Sigmoid colon (tissue), 6 donors: ENCODE measurements at regions not wholly inside any gene's neighbourhood (a gene's known extent, or its start where the extent isn't known, plus 50 kb on each side); places are given as distances from the start of the nearest gene placed in this dataset.

Experiments used
- DNase-seq: peaks from one replicate; pipeline ENCODE4 v3.0.0-alpha.2; 2019
- H3K27ac ChIP-seq, 4 donors: fragments of 200-600 bp; sonication (generic); one replicate each; pipeline ENCODE4 v1.5.1; 2016 to 2019; ENCODE audit warnings: mild to moderate bottlenecking in 1 of 4
- H3K27me3 ChIP-seq, 3 donors: fragments of 200-600 bp; sonication (generic); one replicate each; pipeline ENCODE4 v1.5.1; 2019; ENCODE audit warnings: mild to moderate bottlenecking in 1 of 3
- H3K36me3 ChIP-seq, 4 donors: fragments of 200-600 bp; sonication (generic); one replicate each; pipeline ENCODE4 v1.5.1; 2016 to 2019
- H3K4me1 ChIP-seq, 4 donors: fragments of 200-600 bp; sonication (generic); one replicate each; pipeline ENCODE4 v1.5.1; 2017 to 2019
- H3K4me3 ChIP-seq, 4 donors: fragments of 200-600 bp; sonication (generic); one replicate each; pipeline ENCODE4 v1.5.1; 2017 to 2019; ENCODE audit warnings: mild to moderate bottlenecking in 2 of 4, moderate library complexity in 1 of 4
- H3K9me3 ChIP-seq, 4 donors: fragments of 200-600 bp in 3 of 4; sonication (generic) in 3 of 4; one replicate each; pipeline versions ENCODE4 v1.5.1 to v1.6.1; 2013 to 2019
- CTCF ChIP-seq, 4 experiments: fragments of 450-650 bp in 3 of 4; fragments of 200-600 bp in 1 of 4; IDR thresholded peaks; one replicate each; pipeline ENCODE4 v1.5.1; 2016 to 2019; ENCODE audit warnings: antibody characterized with exemption in 4 of 4, mild to moderate bottlenecking in 3 of 4, moderate library complexity in 2 of 4
- EP300 ChIP-seq, 4 donors: sonication (generic); formaldehyde crosslinking; IDR thresholded peaks; one replicate each; pipeline ENCODE4 v1.6.1; 2017; ENCODE audit warnings: antibody characterized with exemption in 4 of 4
- POLR2A ChIP-seq, 2 donors: fragments of 450-650 bp; IDR thresholded peaks; one replicate each; pipeline ENCODE4 v1.6.1; 2016; ENCODE audit warnings: antibody characterized with exemption in 2 of 2, mild to moderate bottlenecking in 2 of 2, moderate library complexity in 2 of 2
- POLR2AphosphoS5 ChIP-seq, 4 donors: sonication (generic); formaldehyde crosslinking; IDR thresholded peaks; one replicate each; pipeline ENCODE4 v1.6.1; 2017; ENCODE audit warnings: antibody characterized with exemption in 4 of 4
- WGBS, 2 donors: extraction: QIAGEN DNeasy Blood & Tissue Kit; methylation state at CpG; one replicate each; pipeline ENCODE4 v1.1.7; 2013; 5-methylcytosine and 5-hydroxymethylcytosine counted together
- intact Hi-C: fragments of 100-400 bp; cut with DNase I; formaldehyde crosslinking; loops from one replicate; pipeline ENCODE4 v1.15.1; 2023
- donor health status: healthy with polysubstance abuse.
- donor health status: healthy.

GRCh38 chr2:107437265-107437664 is 389.4 kb upstream of the RGPD4 start:
- Histone ChIP-seq H3K9me3 (no peaks in the 10 kb centered on the region), H3K27ac (no peak overlapping the region), H3K4me1 (no peaks in the 10 kb centered on the region), H3K27me3 (no peaks in the 10 kb centered on the region), H3K4me3 (no peak overlapping the region), H3K36me3 (no peaks in the 10 kb centered on the region)
- intact Hi-C loops, result no loop called here
- DNase-seq, result no peak
- TF ChIP-seq POLR2AphosphoS5 (IDR thresholded peaks at IDR 0.05) (no peak), POLR2A (IDR thresholded peaks at IDR 0.05) (no peak), EP300 (IDR thresholded peaks at IDR 0.05) (no peak)

GRCh38 chr2:107437807-107438206 is 388.9 kb upstream of the RGPD4 start:
- no peak for TF ChIP-seq EP300 (IDR thresholded peaks at IDR 0.05)
- TF ChIP-seq POLR2AphosphoS5 (IDR thresholded peaks at IDR 0.05), result no peak
- TF ChIP-seq POLR2A (IDR thresholded peaks at IDR 0.05), result no peak
- TF ChIP-seq CTCF (IDR thresholded peaks at IDR 0.05), result no peak
- intact Hi-C loops, result no loop called here
- 76 to 80% methylated on average over 2 of the region's 2 CpGs for WGBS, 2 donors

GRCh38 chr2:107448160-107448559 is 378.5 kb upstream of the RGPD4 start:
- no peak for TF ChIP-seq EP300 (IDR thresholded peaks at IDR 0.05)
- 80 to 91% methylated on average over 1 of the region's 1 CpG for WGBS, 2 donors
- intact Hi-C loops, result no loop called here

More at GRCh38 chr2:107437807-107438206, 388.9 kb upstream of the RGPD4 start:
- Histone ChIP-seq H3K27ac (no peak overlapping the region), H3K9me3 (no peaks in the 10 kb centered on the region), H3K4me1 (no peaks in the 10 kb centered on the region), H3K4me3 (no peak overlapping the region), H3K27me3 (no peaks in the 10 kb centered on the region), H3K36me3 (no peaks in the 10 kb centered on the region)
- DNase-seq, result no peak

GRCh38 chr2:107461301-107461700 is 365.4 kb upstream of the RGPD4 start:
- no peak overlapping the region for H3K4me3 ChIP-seq
- no peaks in the 10 kb centered on the region for H3K9me3 ChIP-seq
- H3K27me3 ChIP-seq, result no peaks in the 10 kb centered on the region
- intact Hi-C loops, result no loop called here
- TF ChIP-seq POLR2A (IDR thresholded peaks at IDR 0.05) (no peak), EP300 (IDR thresholded peaks at IDR 0.05) (no peak), CTCF (IDR thresholded peaks at IDR 0.05) (no peak), POLR2AphosphoS5 (IDR thresholded peaks at IDR 0.05) (no peak)
- no peaks in the 10 kb centered on the region for H3K36me3 ChIP-seq
- DNase-seq, result no peak
- H3K27ac ChIP-seq, result no peak overlapping the region
- WGBS, 2 donors, result 68 to 77% methylated on average over 4 of the region's 4 CpGs
- H3K4me1 ChIP-seq, result no peaks in the 10 kb centered on the region

More at GRCh38 chr2:107448160-107448559, 378.5 kb upstream of the RGPD4 start:
- H3K36me3 ChIP-seq, result no peaks in the 10 kb centered on the region
- H3K4me3 ChIP-seq, result no peak overlapping the region
- no peaks in the 10 kb centered on the region for H3K9me3 ChIP-seq
- H3K27ac ChIP-seq, result no peak overlapping the region
- H3K4me1 ChIP-seq, result no peaks in the 10 kb centered on the region
- DNase-seq, result no peak
- H3K27me3 ChIP-seq, result no peaks in the 10 kb centered on the region

- Histone ChIP-seq H3K27ac (no peak overlapping the region), H3K9me3 (no peaks in the 10 kb centered on the region), H3K4me3 (no peak overlapping the region), H3K4me1 (no peaks in the 10 kb centered on the region), H3K27me3 (no peaks in the 10 kb centered on the region), H3K36me3 (no peaks in the 10 kb centered on the region)
- no peak for DNase-seq
- TF ChIP-seq POLR2A (IDR thresholded peaks at IDR 0.05) (no peak), CTCF (IDR thresholded peaks at IDR 0.05) (no peak), POLR2AphosphoS5 (IDR thresholded peaks at IDR 0.05) (no peak), EP300 (IDR thresholded peaks at IDR 0.05) (no peak)
- 90 to 92% methylated on average over 2 of the region's 2 CpGs for WGBS, 2 donors
- intact Hi-C loops, result no loop called here
Measured at GRCh38 chr2:107462181-107462580, 364.5 kb upstream of the RGPD4 start.

GRCh38 chr2:107466241-107466640 is 360.5 kb upstream of the RGPD4 start:
- WGBS, 2 donors, result 85 to 87% methylated on average over 2 of the region's 2 CpGs
- no peaks in the 10 kb centered on the region for H3K36me3 ChIP-seq
- intact Hi-C loops, result no loop called here
- H3K9me3 ChIP-seq, result no peaks in the 10 kb centered on the region
- H3K4me3 ChIP-seq, result no peak overlapping the region
- TF ChIP-seq POLR2AphosphoS5 (IDR thresholded peaks at IDR 0.05) (no peak), CTCF (IDR thresholded peaks at IDR 0.05) (no peak), EP300 (IDR thresholded peaks at IDR 0.05) (no peak)
- DNase-seq, result no peak
- H3K27me3 ChIP-seq, result no peaks in the 10 kb centered on the region
- no peaks in the 10 kb centered on the region for H3K4me1 ChIP-seq
- H3K27ac ChIP-seq, result no peak overlapping the region
